Caki2 (cell line): ENCODE measurements at regions not wholly inside any gene's neighbourhood (a gene's known extent, or its start where the extent isn't known, plus 50 kb on each side); places are given as distances from the start of the nearest gene placed in this dataset.
"Not testable (repeated sequence)": the region's sequence is repeated elsewhere in the genome, so short reads cannot be mapped to it uniquely, and the experiment has no call there.

ENCODE experiments used
- DNase-seq: peaks from one replicate; pipeline ENCODE4 v3.0.0-alpha.2; 2015; ENCODE audit warnings: low read depth
- in situ Hi-C: cut with HindIII; loops from 2 replicates; pipeline ENCODE4 v1.10.0; 2016; ENCODE audit warnings: low sequenced_read_pairs, low pct_unique_long_range_greater_than_20kb, mixed read lengths

DNA sequence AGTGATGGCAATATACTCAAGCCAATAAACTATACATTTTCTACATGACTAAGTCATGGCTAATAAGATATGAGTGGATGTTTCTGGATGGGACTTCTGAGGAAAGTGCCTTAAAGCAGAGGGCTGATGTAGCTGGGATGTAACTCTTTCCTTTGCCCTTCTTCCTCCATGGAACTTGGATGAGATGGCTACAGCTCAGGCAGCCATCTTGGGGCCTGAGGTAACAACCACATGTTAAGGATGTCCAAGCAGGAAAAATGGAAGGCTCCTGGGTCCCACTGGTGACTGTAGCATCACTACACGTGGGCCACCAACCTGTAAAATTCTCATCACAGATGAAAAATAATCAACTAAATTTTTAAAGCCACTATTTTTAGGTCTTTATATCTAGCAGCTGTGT is 54.4 kb upstream of the GRIP1 start:
- in situ Hi-C loops = no loop called here

DNA sequence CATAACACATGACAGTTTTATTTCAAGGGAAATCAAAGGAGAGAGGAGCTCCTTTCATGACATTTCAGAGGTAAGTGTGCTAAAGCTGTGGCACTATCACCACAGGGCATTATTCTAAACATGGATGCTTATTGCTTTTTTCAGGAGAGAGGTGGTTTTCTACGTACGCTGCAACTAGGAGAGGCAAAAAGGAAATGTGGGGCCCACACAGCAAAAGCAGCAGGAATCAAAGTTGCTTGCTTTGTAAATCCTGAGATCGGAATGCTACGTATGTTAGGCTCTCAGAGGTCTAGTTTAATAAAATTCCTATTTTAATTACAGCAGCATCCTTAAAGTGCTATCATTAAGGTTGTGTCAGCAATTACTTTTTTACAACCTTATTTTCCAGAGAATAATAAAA is 55.0 kb upstream of the GRIP1 start:
- in situ Hi-C loops = no loop called here
- no peak for DNase-seq

More for the DNA sequence above, 54.4 kb upstream of the GRIP1 start:
- DNase-seq = no peak

DNA sequence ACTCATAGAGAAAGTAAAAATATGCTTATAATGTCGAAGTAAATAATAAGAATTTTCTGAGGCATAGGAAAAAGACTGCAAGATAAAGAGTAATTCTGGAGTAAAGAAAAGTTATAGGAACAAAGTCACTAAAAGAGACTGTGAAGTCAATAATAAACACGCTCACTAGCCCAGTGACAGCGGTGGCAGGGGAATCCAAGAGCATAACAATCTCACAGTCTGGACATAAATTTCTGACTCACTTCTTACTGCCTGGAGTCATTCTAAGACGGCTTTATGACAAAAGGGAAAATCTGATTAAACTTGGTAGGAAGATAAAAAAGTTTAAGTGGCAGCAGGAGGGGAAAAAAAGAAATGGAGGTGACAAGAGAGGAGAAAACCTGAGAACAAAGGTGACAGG is 56.4 kb upstream of the GRIP1 start:
- DNase-seq = no peak

DNA sequence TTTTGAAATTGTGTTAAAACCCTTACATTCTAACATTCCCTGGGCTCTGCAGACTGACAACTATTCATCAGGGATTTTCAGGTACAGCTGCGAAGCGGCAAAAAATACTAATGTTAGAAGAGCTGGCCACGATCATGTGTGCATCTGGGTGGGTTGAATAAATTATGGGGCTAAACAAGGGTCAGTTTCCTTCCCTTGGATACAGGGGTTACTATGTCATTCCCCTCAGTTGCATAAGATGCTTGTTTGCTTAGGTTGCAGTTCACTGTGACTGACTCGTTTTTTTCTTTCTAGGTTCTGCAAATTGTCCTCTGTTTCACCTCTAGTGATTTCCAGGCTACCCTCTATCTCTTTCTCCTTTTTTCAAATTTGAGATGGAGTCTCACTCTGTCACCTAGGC is 58.1 kb upstream of the GRIP1 start:
- no peak for DNase-seq
- in situ Hi-C loops = no loop called here

More for the DNA sequence above, 56.4 kb upstream of the GRIP1 start:
- in situ Hi-C loops = no loop called here

DNA sequence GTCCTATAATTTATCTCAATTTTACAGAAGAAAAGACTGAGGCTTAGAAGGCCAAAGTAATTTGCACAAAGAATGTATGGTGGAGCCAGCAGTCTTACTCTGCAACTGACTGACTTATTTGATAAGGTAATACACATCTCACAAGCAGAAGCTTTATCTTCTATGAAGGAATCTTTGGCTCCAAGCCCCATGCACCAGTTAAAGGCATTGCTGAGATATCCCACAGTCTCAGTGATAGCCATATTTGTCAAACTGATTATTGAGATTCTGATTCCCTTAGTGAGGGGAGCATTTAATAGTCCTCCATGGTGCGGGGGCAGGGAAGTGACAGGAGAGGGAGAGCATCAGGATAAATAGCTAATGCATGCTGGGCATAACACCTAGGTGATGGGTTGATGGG is 60.4 kb upstream of the GRIP1 start:
- DNase-seq = no peak
- in situ Hi-C loops = no loop called here

DNA sequence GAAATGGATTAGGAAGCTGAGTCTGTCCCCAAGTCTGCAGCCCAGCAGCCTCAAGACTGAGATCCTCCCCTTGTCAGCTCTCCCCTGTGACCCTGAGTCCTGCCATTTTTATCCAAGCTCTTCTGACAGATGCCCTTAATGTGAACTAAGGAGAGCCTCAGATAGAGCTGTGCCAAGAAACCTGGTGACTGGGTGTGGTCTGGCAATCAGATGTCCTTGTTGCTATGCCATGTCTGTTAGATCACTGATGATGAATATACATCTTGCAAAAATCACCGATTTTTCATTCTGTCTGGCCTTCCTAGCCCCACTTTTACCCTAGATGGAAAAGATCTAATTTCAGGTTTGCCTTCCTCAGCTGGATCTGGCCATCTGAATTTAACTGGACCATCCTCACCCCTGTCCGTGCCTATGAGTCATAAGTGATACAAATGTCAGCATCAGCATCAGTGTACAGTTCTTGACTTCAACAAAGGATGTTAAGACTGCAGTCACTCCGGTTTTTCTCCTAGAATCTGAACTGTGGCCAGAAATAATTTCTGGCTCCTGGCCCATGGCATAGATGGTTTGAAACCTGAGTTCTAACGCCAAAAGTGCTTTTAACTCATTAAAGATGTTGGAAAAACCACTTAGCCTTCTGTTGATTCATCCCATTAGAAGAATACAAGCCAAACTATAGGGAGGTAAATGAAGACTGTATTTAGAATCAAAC is 61.2 kb upstream of the GRIP1 start:
- DNase-seq = no peak
- in situ Hi-C loops = no loop called here

DNA sequence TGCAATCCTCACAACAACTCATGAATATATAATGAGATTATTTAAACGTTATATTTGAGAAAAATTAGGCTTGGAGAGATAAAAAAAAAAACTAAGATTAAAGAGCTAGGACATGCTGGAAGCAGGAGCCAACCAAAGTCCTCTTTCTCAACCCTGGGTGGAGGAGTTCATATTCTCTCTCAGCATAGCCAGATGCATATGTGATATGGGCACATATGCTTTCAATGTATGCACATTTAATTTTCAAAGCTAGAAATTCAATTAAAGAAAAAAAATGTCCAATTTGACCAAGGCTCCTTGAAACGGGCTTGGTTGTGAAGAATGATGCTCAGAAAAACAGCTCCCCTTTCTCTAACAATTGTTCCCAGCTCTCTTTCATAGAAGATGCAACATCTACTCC is 61.9 kb upstream of the GRIP1 start:
- in situ Hi-C loops = no loop called here
- no peak for DNase-seq

DNA sequence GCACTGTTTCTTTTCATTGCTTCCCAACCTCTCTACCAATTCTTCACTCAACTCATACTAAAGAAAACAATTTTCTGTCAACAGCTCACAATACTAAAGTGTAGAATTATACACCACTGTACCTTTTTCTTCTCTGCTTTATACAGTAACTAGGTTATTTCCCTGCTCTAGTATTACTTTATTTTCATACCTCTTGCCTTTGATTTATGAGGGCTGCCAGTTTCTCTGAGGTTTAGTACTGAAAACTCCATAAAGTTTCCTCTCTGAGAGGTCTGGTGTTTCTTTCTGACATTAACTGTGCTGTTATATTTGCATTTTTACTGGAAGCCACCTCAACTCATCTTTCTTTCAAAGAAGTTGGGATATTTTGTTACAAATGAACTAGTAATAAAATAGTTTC is 63.0 kb upstream of the GRIP1 start:
- no peak for DNase-seq
- in situ Hi-C loops = no loop called here

DNA sequence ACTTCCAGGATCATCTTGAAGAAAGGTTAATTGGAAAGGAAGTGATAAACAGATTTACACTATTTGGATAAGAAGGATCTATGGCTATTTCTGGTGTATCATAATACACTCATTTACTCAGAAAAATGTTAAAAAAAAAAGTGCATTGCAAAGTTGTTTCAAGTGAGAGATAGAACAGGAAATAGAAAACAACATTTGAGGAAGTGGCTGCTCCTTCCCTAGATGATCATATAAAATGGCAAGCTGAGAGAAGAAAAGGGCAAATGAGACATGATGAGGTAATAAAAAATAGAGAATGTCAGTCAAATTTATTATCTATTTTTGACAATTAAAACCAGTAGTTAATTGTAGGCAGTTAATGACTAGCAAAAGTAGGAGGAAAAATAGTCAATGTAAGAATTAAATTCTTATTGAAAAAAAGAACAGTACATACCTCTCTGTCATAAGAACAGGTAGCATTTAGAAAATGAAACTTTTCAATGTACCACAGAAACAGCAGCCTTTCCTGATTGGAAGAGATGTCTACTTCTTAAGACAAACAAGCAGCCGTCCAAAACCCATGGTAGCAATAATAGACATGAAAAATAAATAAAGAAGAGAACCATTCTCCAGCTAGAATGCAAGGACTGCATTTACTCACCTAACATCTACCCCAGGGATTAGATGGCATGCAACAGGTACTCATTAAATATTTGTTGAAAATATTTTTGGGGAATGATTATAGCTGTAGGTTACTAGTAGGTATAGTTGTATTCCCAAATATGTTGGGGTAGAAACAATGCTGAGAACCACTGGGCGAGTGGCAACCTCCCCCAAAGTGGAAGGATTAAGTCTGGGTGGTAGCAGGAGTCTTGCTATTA is 63.9 kb upstream of the GRIP1 start:
- no peak for DNase-seq
- in situ Hi-C loops = no loop called here

DNA sequence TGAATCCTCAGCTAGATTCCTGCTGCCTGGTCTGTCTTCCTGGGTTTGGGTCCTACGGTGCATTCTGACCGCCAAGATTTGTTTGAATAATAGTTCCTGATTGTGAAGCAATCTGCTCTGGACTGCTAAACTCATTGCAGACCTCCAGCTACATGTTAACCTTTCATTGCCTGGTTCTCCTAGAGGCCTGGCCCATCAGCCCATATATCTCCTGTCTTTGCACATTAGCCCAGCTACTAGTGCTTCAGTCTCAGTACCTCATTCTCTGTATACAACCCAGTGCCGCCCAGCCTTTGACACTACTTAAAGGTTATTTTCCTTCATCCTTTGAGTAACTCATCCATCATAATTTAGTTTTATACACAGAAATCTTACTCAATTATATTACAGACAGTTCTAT is 65.6 kb upstream of the GRIP1 start:
- no peak for DNase-seq
- in situ Hi-C loops = no loop called here

DNA sequence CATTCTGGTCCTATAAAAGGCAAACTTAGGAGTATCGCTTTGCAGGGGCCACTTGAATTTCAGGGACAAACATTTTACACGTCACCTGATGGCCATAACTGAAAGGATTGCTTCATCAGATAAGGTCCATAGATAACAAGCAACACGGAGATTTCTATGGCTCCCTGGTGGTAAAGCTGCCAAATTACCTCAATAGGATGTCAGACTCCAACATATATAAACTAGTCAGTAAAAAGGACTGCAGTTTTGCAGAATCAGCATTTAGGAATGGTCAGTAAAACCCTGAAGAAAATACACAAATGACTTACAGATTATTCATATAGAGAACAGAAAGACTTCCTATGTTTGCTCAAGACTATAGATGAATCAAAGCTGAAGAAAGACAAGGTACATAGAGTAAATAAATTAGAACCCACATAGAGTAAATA is 66.1 kb upstream of the GRIP1 start:
- in situ Hi-C loops = no loop called here
- DNase-seq = no peak

DNA sequence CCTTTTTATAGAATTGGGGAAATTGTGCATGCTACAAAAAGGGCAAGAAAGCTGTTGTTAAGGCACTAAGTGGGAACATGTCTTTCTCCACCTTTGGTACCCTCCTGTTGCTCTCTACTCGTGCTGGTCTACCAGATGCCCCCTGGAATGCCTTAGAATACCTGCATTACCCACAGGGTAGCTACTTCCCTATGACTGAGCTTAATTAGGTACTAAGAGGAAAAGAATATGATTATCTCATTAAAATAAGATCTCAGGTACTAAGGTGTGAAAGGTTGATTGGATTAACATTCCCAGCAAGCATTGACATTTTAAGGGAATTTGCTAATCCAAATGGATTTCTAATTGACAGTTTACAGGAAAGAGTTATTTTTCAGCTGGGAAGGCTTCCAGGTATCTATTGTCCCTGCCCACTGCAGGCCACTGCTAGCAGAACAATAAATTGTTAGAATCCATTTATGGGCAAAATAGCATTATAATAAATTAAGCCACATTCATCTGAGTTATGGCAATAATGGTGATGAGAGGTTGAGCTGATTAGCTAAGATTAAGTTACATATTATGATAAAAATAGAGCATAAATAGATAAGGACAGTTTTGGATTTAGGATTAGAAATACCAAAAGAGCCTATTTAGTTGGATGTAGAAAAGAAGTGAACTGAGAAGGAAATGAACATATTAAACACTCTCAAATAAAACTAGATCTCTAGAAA is 67.8 kb upstream of the GRIP1 start:
- no peak for DNase-seq
- in situ Hi-C loops = no loop called here

DNA sequence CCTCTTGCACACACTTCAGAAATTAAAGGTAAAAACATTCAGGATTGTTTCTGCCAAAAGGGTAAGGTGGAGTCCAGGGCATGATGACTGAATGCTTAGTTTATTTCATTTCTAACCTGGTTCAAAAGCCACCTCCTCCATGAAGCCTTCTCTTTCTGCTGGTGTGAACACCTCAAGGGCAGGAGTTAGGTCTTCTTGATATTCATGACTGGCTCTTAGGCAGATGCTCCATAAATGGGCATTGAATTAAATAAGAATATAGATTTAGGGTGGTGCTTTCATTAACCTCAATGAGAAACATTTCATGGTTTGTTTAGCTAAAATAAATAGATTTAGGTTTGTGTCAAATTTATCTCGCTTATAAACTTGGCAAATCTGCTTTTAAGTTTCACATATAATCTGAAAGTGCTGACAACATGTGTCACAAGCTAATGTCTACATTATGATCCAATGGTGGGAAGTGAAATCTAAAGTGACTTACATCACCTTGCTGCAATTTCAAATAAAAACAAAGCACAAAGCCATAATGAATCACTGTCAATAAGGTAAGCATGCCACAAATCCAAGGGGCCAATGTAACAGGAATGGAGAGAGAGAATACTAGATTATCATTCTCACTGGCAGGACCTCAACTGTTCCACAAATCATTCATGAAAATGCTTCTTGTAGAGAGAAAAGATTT is 72.7 kb upstream of the GRIP1 start:
- in situ Hi-C loops = no loop called here
- DNase-seq = peak; percentile 58

DNA sequence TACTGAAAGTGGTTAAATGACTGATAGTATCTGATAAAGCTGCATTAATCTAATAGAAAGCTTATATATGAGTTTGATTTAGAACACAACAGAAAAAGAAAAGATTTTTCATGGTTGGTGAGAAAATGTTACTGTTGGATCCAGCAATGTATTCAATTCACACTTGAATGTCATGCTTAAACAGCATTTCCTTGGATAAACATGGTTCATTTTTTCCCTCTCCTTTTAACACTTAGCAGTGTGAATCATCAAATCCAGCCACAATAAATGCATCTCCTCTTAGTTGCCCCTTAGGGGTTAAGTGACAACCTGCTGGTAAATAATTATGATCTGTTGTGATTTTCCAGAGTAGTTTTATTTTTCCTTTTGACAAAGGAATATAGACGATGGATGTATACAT is 74.9 kb upstream of the GRIP1 start:
- in situ Hi-C loops = no loop called here
- DNase-seq = peak; percentile 28

DNA sequence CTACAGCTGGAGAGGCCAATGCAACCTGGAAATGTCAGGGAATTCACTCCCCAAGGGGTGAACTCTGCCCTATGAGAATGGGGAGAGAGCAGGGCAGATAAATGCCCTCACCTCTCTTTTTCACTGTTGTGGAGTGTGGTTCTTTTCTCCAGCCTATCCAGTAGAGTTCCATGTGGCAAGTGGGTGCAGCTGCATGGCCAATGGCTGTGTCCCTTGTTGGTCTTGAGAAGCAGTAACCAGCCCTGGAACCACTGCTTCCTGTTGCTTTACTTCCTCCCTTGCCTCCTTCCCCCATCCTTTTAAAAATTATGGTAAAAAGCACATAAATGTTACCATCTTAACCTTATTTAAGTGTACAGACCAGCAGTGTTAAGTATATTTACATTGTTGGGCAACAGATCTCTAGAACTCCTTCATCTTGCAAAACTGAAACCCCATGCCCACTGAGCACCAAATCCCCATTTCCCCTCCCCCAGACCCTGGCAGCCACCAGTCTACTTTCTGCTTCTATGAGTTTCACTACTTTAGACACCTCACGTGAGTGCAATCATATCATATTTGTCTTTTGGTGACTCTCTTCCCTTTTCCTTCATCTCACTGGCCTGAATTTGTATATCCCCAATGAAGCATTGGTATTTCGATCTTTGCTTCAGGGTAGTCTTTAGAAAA is 77.0 kb upstream of the GRIP1 start:
- no peak for DNase-seq
- in situ Hi-C loops = no loop called here

DNA sequence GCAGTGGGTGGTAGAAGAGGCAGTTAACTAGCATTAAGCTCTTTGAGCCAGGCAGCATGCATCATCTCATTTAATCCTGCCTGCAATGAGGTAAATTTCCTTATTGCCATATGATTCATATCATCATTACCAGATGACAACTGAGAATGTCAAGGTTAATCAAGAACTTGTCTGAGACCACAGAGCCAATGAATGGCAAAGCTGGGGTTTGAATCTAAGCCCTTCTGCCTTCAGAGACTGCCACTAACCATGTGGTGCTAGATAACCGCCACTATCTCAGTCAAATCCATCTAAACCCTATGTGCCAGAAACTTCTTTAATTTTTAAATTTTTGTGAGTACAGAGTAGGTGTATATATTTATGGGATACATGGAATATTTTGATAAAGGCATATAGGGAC is 77.8 kb upstream of the GRIP1 start:
- no peak for DNase-seq
- in situ Hi-C loops = no loop called here

DNA sequence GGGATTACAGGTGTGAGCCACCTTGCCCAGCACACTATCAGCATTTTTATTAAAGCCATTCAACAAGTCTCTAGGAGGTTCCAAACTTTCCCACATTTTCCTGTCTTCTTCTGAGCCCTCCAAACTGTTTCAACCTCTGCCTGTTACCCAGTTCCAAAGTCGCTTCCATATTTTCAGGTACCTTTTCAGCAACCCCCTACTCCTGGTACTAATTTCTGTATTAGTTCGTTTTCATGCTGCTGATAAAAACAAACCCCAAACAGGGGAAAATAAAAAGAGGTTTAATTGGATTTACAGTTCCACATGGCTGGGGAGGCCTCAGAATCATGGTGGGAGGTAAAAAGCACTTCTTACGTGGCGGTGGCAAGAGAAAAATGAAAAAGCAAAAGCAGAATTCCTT is 81.2 kb upstream of the GRIP1 start:
- DNase-seq, in situ Hi-C loops: not testable (repeated sequence)

DNA sequence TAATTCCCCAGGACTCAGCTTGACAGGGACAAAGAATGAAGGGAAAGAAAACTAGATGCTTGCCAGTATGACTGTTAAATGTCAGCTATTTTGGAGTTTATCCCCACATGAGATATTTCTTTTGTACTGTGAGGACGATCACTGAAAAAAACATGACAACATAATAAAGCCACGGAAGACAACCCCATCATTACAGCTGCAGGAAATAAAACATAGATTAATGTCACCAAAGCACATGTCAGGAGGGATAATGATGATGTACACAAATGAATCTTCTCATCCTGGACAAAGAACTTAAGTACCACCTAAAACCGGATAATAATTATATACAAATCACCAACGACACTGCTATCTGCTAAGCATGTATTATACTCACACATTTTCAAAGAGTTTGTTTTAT is 84.6 kb upstream of the GRIP1 start:
- no peak for DNase-seq
- in situ Hi-C loops = no loop called here
